ENCODE measurements at regions not wholly inside any gene's neighbourhood (a gene's known extent, or its start where the extent isn't known, plus 50 kb on each side); places are given as distances from the start of the nearest gene placed in this dataset.

GRCh38 chr1:60895252-60895651, 187.1 kb upstream of the NFIA start:
- H2AFZ ChIP-seq (ENCODE audit: insufficient read depth, low read depth, low read length, poor library complexity, severe bottlenecking), result no peak overlapping the region
- H3K4me1 Mint-ChIP-seq, result peaks cover 11% of the 10 kb centered on the region
- no peak for TF ChIP-seq CTCF (IDR thresholded peaks at IDR 0.05)

GRCh38 chr1:60894741-60895140, 187.6 kb upstream of the NFIA start:
- H3K4me1 Mint-ChIP-seq, result peaks cover 15% of the 10 kb centered on the region
- Histone ChIP-seq H3K79me2 (ENCODE audit: insufficient read depth, low read length) (no peaks in the 10 kb centered on the region), H3K4me3 (replicated peaks in 1 of 3; ENCODE audit: low read depth in 2 of 3, low read length in 3 of 3) (no peak overlapping the region), H3K9me3 (replicated peaks in 1 of 2; ENCODE audit: control insufficient read depth in 1 of 2, insufficient read depth in 1 of 2, low read length in 2 of 2) (no peaks in the 10 kb centered on the region), H2AFZ (ENCODE audit: insufficient read depth, low read depth, low read length, poor library complexity, severe bottlenecking) (no peak overlapping the region), H3K4me2 (replicated peaks; ENCODE audit: extremely low read depth, low read length, poor library complexity, severe bottlenecking) (no peak overlapping the region), H3K36me3 (replicated peaks in 1 of 2; ENCODE audit: control insufficient read depth in 1 of 2, insufficient read depth in 2 of 2, low read length in 2 of 2) (no peaks in the 10 kb centered on the region), H3K4me1 (ENCODE audit: control insufficient read depth in 1 of 2, insufficient read depth in 2 of 2, low read length in 2 of 2) (peaks cover 10 to 11% of the 10 kb centered on the region in 2 donors), H3K27ac (ENCODE audit: low read depth in 1 of 2, low read length in 2 of 2) (no peak overlapping the region), H4K20me1 (ENCODE audit: insufficient read depth, low read length) (no peaks in the 10 kb centered on the region), H3K27me3 (ENCODE audit: control insufficient read depth in 2 of 2, insufficient read depth in 2 of 2, low read length in 2 of 2) (no peaks in the 10 kb centered on the region), H3K9ac (ENCODE audit: insufficient read depth, low read length, poor library complexity, severe bottlenecking) (no peak overlapping the region)
- no CpG with 5 or more reads among the region's 2 CpGs for WGBS (ENCODE audit: insufficient coverage)
- no peak overlapping the region for H3K4me3 Mint-ChIP-seq
- TF ChIP-seq CTCF (IDR thresholded peaks at IDR 0.05), result no peak
- no peak overlapping the region for H3K27ac Mint-ChIP-seq
- H3K27me3 Mint-ChIP-seq (ENCODE audit: low read depth in 3 of 3), result peaks cover 0 to 4% (median 1%) of the 10 kb centered on the region in 3 donors
- peaks cover 0 to 1% (median 0%) of the 10 kb centered on the region in 7 donors for H3K9me3 Mint-ChIP-seq
- intact Hi-C loops (cut with micrococcal nuclease), result no loop called here
- no peak for DNase-seq
- H3K36me3 Mint-ChIP-seq, result no peaks in the 10 kb centered on the region

More at GRCh38 chr1:60895252-60895651, 187.1 kb upstream of the NFIA start:
- Mint-ChIP-seq H3K27me3 (ENCODE audit: low read depth in 3 of 3) (peaks cover 0 to 4% (median 1%) of the 10 kb centered on the region in 3 donors), H3K36me3 (no peaks in the 10 kb centered on the region), H3K9me3 (peaks cover 0 to 1% (median 0%) of the 10 kb centered on the region in 7 donors), H3K27ac (no peak overlapping the region), H3K4me3 (no peak overlapping the region)
- no peaks in the 10 kb centered on the region for H3K27me3 ChIP-seq (ENCODE audit: control insufficient read depth in 2 of 2, insufficient read depth in 2 of 2, low read length in 2 of 2)
- DNase-seq, result no peak
- H3K79me2 ChIP-seq (ENCODE audit: insufficient read depth, low read length), result no peaks in the 10 kb centered on the region
- no peaks in the 10 kb centered on the region for H3K36me3 ChIP-seq (replicated peaks in 1 of 2; ENCODE audit: control insufficient read depth in 1 of 2, insufficient read depth in 2 of 2, low read length in 2 of 2)
- intact Hi-C loops (cut with micrococcal nuclease), result no loop called here
- H4K20me1 ChIP-seq (ENCODE audit: insufficient read depth, low read length), result no peaks in the 10 kb centered on the region
- H3K4me3 ChIP-seq (replicated peaks in 1 of 3; ENCODE audit: low read depth in 2 of 3, low read length in 3 of 3), result no peak overlapping the region
- no peak overlapping the region for H3K9ac ChIP-seq (ENCODE audit: insufficient read depth, low read length, poor library complexity, severe bottlenecking)
- no CpG with 5 or more reads among the region's 6 CpGs for WGBS (ENCODE audit: insufficient coverage)
- H3K4me2 ChIP-seq (replicated peaks; ENCODE audit: extremely low read depth, low read length, poor library complexity, severe bottlenecking), result no peak overlapping the region
- H3K27ac ChIP-seq (ENCODE audit: low read depth in 1 of 2, low read length in 2 of 2), result no peak overlapping the region
- H3K9me3 ChIP-seq (replicated peaks in 1 of 2; ENCODE audit: control insufficient read depth in 1 of 2, insufficient read depth in 1 of 2, low read length in 2 of 2), result no peaks in the 10 kb centered on the region
- H3K4me1 ChIP-seq (ENCODE audit: control insufficient read depth in 1 of 2, insufficient read depth in 2 of 2, low read length in 2 of 2), result peaks cover 9% of the 10 kb centered on the region in 2 donors
